CD14-positive monocyte (primary cell): ENCODE measurements at regions not wholly inside any gene's neighbourhood (a gene's known extent, or its start where the extent isn't known, plus 50 kb on each side); places are given as distances from the start of the nearest gene placed in this dataset.

Source experiments
- DNase-seq, 3 donors: peaks; one replicate each; pipeline ENCODE4 v3.0.0-alpha.2; 2011 to 2022
- H2AFZ ChIP-seq: 2 replicates; pipeline ENCODE4 v1.6.0; 2012; ENCODE audit warnings: mild to moderate bottlenecking, low read depth, low read length, inconsistent platforms; ENCODE audit not compliant: insufficient read depth, poor library complexity, severe bottlenecking
- H3K27ac ChIP-seq, 2 donors: 1 replicate in 1 of 2; 2 replicates in 1 of 2; pipeline ENCODE4 v1.5.1; 2012 to 2013; ENCODE audit warnings: low read length in 2 of 2, control low read depth in 1 of 2, inconsistent platforms in 1 of 2, low read depth in 1 of 2, mild to moderate bottlenecking in 1 of 2
- H3K27me3 ChIP-seq, 2 donors: one replicate each; pipeline versions ENCODE4 v1.6.0 to v1.6.1; 2011 to 2013; ENCODE audit warnings: low read length in 2 of 2; ENCODE audit not compliant: control insufficient read depth in 2 of 2, insufficient read depth in 2 of 2
- H3K36me3 ChIP-seq, 2 donors: replicated peaks in 1 of 2; 1 replicate in 1 of 2; 2 replicates in 1 of 2; pipeline versions ENCODE4 v1.5.1 to v1.6.1; 2012 to 2013; ENCODE audit warnings: low read length in 2 of 2, control low read depth in 1 of 2, inconsistent platforms in 1 of 2, mild to moderate bottlenecking in 1 of 2; ENCODE audit not compliant: insufficient read depth in 2 of 2, control insufficient read depth in 1 of 2
- H3K4me1 ChIP-seq, 2 donors: 1 replicate in 1 of 2; 2 replicates in 1 of 2; pipeline versions ENCODE4 v1.5.1 to v1.6.1; 2012 to 2013; ENCODE audit warnings: low read length in 2 of 2, control low read depth in 1 of 2, inconsistent platforms in 1 of 2, mild to moderate bottlenecking in 1 of 2, moderate library complexity in 1 of 2; ENCODE audit not compliant: insufficient read depth in 2 of 2, control insufficient read depth in 1 of 2
- H3K4me2 ChIP-seq: replicated peaks from 2 replicates; pipeline ENCODE3; 2012; ENCODE audit warnings: low read length, moderate library complexity, mild to moderate bottlenecking; ENCODE audit not compliant: poor library complexity, severe bottlenecking; ENCODE audit errors: extremely low read depth
- H3K4me3 ChIP-seq, 3 experiments: fragments of 200-600 bp in 1 of 3; sonication (generic) in 1 of 3; replicated peaks in 1 of 3; 1 replicate in 2 of 3; 2 replicates in 1 of 3; pipeline ENCODE4 v1.5.1; 2011 to 2013; ENCODE audit warnings: low read length in 3 of 3, mild to moderate bottlenecking in 3 of 3, control low read depth in 2 of 3, low read depth in 2 of 3, inconsistent platforms in 1 of 3, moderate library complexity in 1 of 3
- H3K79me2 ChIP-seq: 2 replicates; pipeline ENCODE4 v1.6.0; 2012; ENCODE audit warnings: mild to moderate bottlenecking, control low read depth, inconsistent platforms, low read length, moderate library complexity; ENCODE audit not compliant: insufficient read depth
- H3K9ac ChIP-seq: 2 replicates; pipeline ENCODE4 v1.6.0; 2017; ENCODE audit warnings: low read length, mild to moderate bottlenecking; ENCODE audit not compliant: insufficient read depth, poor library complexity, severe bottlenecking
- H3K9me3 ChIP-seq, 2 donors: replicated peaks in 1 of 2; 1 replicate in 1 of 2; 2 replicates in 1 of 2; pipeline versions ENCODE4 v1.5.1 to v1.6.1; 2012 to 2013; ENCODE audit warnings: low read length in 2 of 2, control low read depth in 1 of 2; ENCODE audit not compliant: control insufficient read depth in 1 of 2, insufficient read depth in 1 of 2
- H4K20me1 ChIP-seq: 2 replicates; pipeline ENCODE4 v1.6.0; 2012; ENCODE audit warnings: mild to moderate bottlenecking, low read length, control low read depth, moderate library complexity; ENCODE audit not compliant: insufficient read depth
- H3K27ac Mint-ChIP-seq, 7 donors: one replicate each; pipeline ENCODE4 v1.8.0; 2020; ENCODE audit warnings: mild to moderate bottlenecking in 7 of 7, mixed read lengths in 7 of 7, moderate library complexity in 6 of 7, inconsistent platforms in 2 of 7
- H3K27me3 Mint-ChIP-seq, 3 donors: one replicate each; pipeline ENCODE4 v1.8.0; 2021 to 2022; ENCODE audit warnings: low read depth in 3 of 3, mild to moderate bottlenecking in 3 of 3, mixed read lengths in 3 of 3, moderate library complexity in 3 of 3, inconsistent platforms in 1 of 3
- H3K36me3 Mint-ChIP-seq, 2 donors: one replicate each; pipeline ENCODE4 v1.8.0; 2020; ENCODE audit warnings: mixed read lengths in 2 of 2, inconsistent platforms in 1 of 2, mild to moderate bottlenecking in 1 of 2
- H3K4me1 Mint-ChIP-seq: one replicate; pipeline ENCODE4 v1.8.0; 2020; ENCODE audit warnings: mild to moderate bottlenecking, mixed read lengths
- H3K4me3 Mint-ChIP-seq, 2 donors: one replicate each; pipeline ENCODE4 v1.8.0; 2020; ENCODE audit warnings: mild to moderate bottlenecking in 2 of 2, mixed read lengths in 2 of 2, moderate library complexity in 1 of 2
- H3K9me3 Mint-ChIP-seq, 7 donors: one replicate each; pipeline ENCODE4 v1.8.0; 2020 to 2022; ENCODE audit warnings: mixed read lengths in 7 of 7, mild to moderate bottlenecking in 6 of 7, moderate library complexity in 6 of 7, inconsistent platforms in 2 of 7
- WGBS: methylation state at CpG from one replicate; pipeline ENCODE4 v1.1.5; 2013; ENCODE audit warnings: missing lambda C conversion rate; ENCODE audit not compliant: insufficient coverage; 5-methylcytosine and 5-hydroxymethylcytosine counted together
- intact Hi-C, 2 donors: fragments of 100-400 bp; cut with micrococcal nuclease; formaldehyde crosslinking; loops; one replicate each; pipeline versions ENCODE4 v1.15.0 to v1.15.1; 2023
- TF ChIP-seq, protein P1 (sequence below): fragments of 200-600 bp; IDR thresholded peaks from one replicate; pipeline ENCODE4 v1.8.0; 2022; ENCODE audit warnings: antibody characterized with exemption, mild to moderate bottlenecking

DNA sequence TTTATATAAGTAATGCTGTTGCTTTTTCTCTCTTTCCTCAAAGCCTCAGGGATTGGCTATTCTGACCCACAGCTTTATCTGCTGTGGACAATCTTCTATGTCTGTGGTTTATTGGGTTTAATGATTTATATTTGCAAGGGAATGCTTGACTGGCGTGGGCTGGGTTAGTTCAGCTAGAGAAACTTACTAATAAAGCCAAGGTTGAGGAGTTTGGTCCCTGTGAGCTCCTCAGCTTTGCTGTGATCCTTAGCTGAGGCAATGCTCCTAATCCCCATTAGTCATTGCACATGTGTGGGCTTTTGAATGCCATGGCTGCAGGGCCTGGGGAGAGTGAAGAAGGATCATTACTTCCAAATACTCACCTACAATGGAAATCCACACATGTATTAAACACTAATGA is 179.3 kb downstream of the ZNF326 start:
- TF ChIP-seq, protein P1, sequence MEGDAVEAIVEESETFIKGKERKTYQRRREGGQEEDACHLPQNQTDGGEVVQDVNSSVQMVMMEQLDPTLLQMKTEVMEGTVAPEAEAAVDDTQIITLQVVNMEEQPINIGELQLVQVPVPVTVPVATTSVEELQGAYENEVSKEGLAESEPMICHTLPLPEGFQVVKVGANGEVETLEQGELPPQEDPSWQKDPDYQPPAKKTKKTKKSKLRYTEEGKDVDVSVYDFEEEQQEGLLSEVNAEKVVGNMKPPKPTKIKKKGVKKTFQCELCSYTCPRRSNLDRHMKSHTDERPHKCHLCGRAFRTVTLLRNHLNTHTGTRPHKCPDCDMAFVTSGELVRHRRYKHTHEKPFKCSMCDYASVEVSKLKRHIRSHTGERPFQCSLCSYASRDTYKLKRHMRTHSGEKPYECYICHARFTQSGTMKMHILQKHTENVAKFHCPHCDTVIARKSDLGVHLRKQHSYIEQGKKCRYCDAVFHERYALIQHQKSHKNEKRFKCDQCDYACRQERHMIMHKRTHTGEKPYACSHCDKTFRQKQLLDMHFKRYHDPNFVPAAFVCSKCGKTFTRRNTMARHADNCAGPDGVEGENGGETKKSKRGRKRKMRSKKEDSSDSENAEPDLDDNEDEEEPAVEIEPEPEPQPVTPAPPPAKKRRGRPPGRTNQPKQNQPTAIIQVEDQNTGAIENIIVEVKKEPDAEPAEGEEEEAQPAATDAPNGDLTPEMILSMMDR, result no peak
- Histone ChIP-seq H2AFZ (no peak overlapping the region), H3K9ac (no peak overlapping the region), H3K4me1 (peaks cover 0 to 11% of the 10 kb centered on the region in 2 donors), H3K4me2 (no peak overlapping the region), H3K79me2 (no peaks in the 10 kb centered on the region), H4K20me1 (no peaks in the 10 kb centered on the region), H3K27ac (no peak overlapping the region), H3K9me3 (no peaks in the 10 kb centered on the region), H3K36me3 (no peaks in the 10 kb centered on the region), H3K27me3 (no peaks in the 10 kb centered on the region), H3K4me3 (no peak overlapping the region)
- intact Hi-C loops, result no loop called here
- H3K27ac Mint-ChIP-seq, result no peak overlapping the region
- no peak overlapping the region for H3K4me3 Mint-ChIP-seq
- peaks cover 0 to 7% (median 2%) of the 10 kb centered on the region in 7 donors for H3K9me3 Mint-ChIP-seq
- H3K36me3 Mint-ChIP-seq, result no peaks in the 10 kb centered on the region
- peaks cover 0 to 2% (median 0%) of the 10 kb centered on the region in 3 donors for H3K27me3 Mint-ChIP-seq
- H3K4me1 Mint-ChIP-seq, result peaks cover 6% of the 10 kb centered on the region
- WGBS, result no CpG with 5 or more reads among the region's 1 CpG
- DNase-seq, result no peak

DNA sequence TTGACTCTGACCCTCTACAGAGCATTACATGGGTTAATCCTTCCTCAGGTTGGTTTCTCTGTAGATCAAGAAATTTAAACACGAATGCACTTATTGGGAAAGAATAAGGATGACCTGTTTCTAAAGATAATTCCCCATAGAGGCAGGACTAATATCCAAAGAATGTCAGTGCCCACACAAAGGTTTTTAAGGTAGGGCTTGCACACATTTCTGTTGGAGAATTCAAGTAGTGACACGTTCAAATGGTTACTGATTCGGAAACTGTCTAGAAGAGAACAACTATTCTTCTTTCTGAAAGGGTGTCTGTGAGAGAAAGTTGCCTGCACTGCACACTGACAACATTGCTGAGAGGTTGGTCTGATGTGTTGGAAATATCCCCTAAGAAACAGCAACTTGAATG is 167.3 kb downstream of the ZNF326 start:
- no peaks in the 10 kb centered on the region for H3K79me2 ChIP-seq
- no peak overlapping the region for H3K4me3 ChIP-seq
- H3K4me2 ChIP-seq, result no peak overlapping the region
- H3K36me3 ChIP-seq, result no peaks in the 10 kb centered on the region
- Mint-ChIP-seq H3K27ac (no peak overlapping the region), H3K9me3 (peaks cover 8 to 14% (median 10%) of the 10 kb centered on the region in 7 donors), H3K36me3 (no peaks in the 10 kb centered on the region), H3K4me1 (no peaks in the 10 kb centered on the region), H3K4me3 (no peak overlapping the region), H3K27me3 (peaks cover 0 to 3% (median 1%) of the 10 kb centered on the region in 3 donors)
- H3K27me3 ChIP-seq, result no peaks in the 10 kb centered on the region
- TF ChIP-seq, protein P1, result no peak
- no peak overlapping the region for H3K27ac ChIP-seq
- 100% methylated on average over 1 of the region's 3 CpGs for WGBS
- no peaks in the 10 kb centered on the region for H3K4me1 ChIP-seq
- no peak for DNase-seq
- H2AFZ ChIP-seq, result no peak overlapping the region
- H3K9ac ChIP-seq, result no peak overlapping the region
- intact Hi-C loops, result no loop called here
- H4K20me1 ChIP-seq, result no peaks in the 10 kb centered on the region
- peaks cover 6 to 10% of the 10 kb centered on the region in 2 donors for H3K9me3 ChIP-seq
